ENCODE measurements at regions not wholly inside any gene's neighbourhood (a gene's known extent, or its start where the extent isn't known, plus 50 kb on each side); places are given as distances from the start of the nearest gene placed in this dataset.
A peak's percentile ranks its signal among the peaks of the same experiment; 100 is the strongest.

GRCh38 chr13:47508527-47509228 lies 492.4 kb downstream of the SUCLA2 start:
- no peaks in the 10 kb centered on the region for H3K9me3 ChIP-seq
- H3K4me3 ChIP-seq: no peak overlapping the region
- TF ChIP-seq CTCF (IDR thresholded peaks at IDR 0.05): no peak
- TF ChIP-seq POLR2A (IDR thresholded peaks at IDR 0.05): no peak
- DNase-seq: peak in 3 of 5 donors; percentile 12 to 35 (median 30)
- intact Hi-C loops (cut with DNase I): loop anchor here in 1 of 10 donors (10.0 kb wide), 1 partner anchor 84 kb away; no protein-coding TSS in a partner anchor
- peak overlapping the region in 7 of 12 donors; percentile 1 to 75 (median 59) for H3K27ac ChIP-seq
- H3K36me3 ChIP-seq: no peaks in the 10 kb centered on the region
- WGBS, 4 donors: 46 to 60% (median 58%) methylated on average over 5 of the region's 5 CpGs
- H3K4me1 ChIP-seq: peaks cover 0 to 11% (median 0%) of the 10 kb centered on the region in 12 donors
- peak; percentile 96 to 99 (median 97) for ATAC-seq
- no peaks in the 10 kb centered on the region for H3K27me3 ChIP-seq

GRCh38 chr13:47503475-47503874 lies 497.6 kb downstream of the SUCLA2 start:
- TF ChIP-seq POLR2A (IDR thresholded peaks at IDR 0.05) (no peak), CTCF (IDR thresholded peaks at IDR 0.05) (no peak)
- intact Hi-C loops (cut with DNase I): loop anchor here in 1 of 10 donors (10.0 kb wide), 1 partner anchor 79 kb away; no protein-coding TSS in a partner anchor
- Histone ChIP-seq H3K27me3 (no peaks in the 10 kb centered on the region), H3K4me3 (no peak overlapping the region), H3K9me3 (no peaks in the 10 kb centered on the region), H3K36me3 (no peaks in the 10 kb centered on the region), H3K4me1 (peaks cover 0 to 14% (median 0%) of the 10 kb centered on the region in 12 donors), H3K27ac (no peak overlapping the region)
- ATAC-seq: no peak
- no peak for DNase-seq
- 78 to 91% (median 85%) methylated on average over 2 of the region's 2 CpGs for WGBS, 4 donors

GRCh38 chr13:47502166-47502565 lies 498.9 kb downstream of the SUCLA2 start:
- peaks cover 0 to 20% (median 0%) of the 10 kb centered on the region in 12 donors for H3K4me1 ChIP-seq
- ATAC-seq (no peak), DNase-seq (no peak)
- H3K27me3 ChIP-seq: no peaks in the 10 kb centered on the region
- H3K27ac ChIP-seq: no peak overlapping the region
- H3K36me3 ChIP-seq: no peaks in the 10 kb centered on the region
- intact Hi-C loops (cut with DNase I): loop anchor here in 1 of 10 donors (10.0 kb wide), 1 partner anchor 77 kb away; no protein-coding TSS in a partner anchor
- 71 to 80% (median 74%) methylated on average over 2 of the region's 2 CpGs for WGBS, 4 donors
- TF ChIP-seq POLR2A (IDR thresholded peaks at IDR 0.05): no peak
- no peak for TF ChIP-seq CTCF (IDR thresholded peaks at IDR 0.05)
- H3K4me3 ChIP-seq: no peak overlapping the region
- H3K9me3 ChIP-seq: no peaks in the 10 kb centered on the region

- Histone ChIP-seq H3K4me3 (no peak overlapping the region), H3K27ac (peak overlapping the region in 1 of 12 donors; percentile 49), H3K9me3 (no peaks in the 10 kb centered on the region), H3K36me3 (no peaks in the 10 kb centered on the region), H3K4me1 (peaks cover 0 to 20% (median 0%) of the 10 kb centered on the region in 12 donors), H3K27me3 (no peaks in the 10 kb centered on the region)
- DNase-seq (no peak), ATAC-seq (peak in 1 of 4 donors; percentile 54)
- intact Hi-C loops (cut with DNase I): loop anchor here in 1 of 10 donors (10.0 kb wide), 1 partner anchor 75 kb away; no protein-coding TSS in a partner anchor
- WGBS, 4 donors: 73 to 75% (median 75%) methylated on average over 7 of the region's 7 CpGs
- TF ChIP-seq CTCF (IDR thresholded peaks at IDR 0.05) (no peak), POLR2A (IDR thresholded peaks at IDR 0.05) (no peak)
These were observed 501.5 kb downstream of the SUCLA2 start for GRCh38 chr13:47499358-47500150.

Measured in heart left ventricle (tissue), 16 donors.